ENCODE measurements at regions not wholly inside any gene's neighbourhood (a gene's known extent, or its start where the extent isn't known, plus 50 kb on each side); places are given as distances from the start of the nearest gene placed in this dataset.

DNA sequence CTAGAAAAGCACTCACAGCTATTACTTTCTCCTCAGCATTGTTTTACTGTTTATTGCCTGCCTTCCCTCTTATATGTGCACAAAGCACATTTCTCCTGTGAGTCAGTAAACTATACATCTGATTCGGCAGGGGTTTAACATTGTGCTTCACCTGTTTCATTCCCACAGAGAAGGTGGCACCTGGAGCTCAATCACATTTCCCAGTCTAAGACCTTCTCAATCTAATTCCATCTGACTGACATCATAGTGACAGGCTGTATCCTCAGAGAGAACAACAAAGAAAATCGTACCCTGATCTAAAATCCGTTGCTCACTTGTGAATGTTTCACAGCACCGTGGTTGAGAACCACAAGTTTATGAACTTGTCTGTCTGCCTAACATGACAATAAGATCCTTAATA lies 92.4 kb upstream of the CAST start:
- H2AK5ac ChIP-seq (ENCODE audit: low read depth, low read length): no peak overlapping the region
- H3K9me3 ChIP-seq (ENCODE audit: insufficient read depth in 2 of 2, low read depth in 1 of 2, low read length in 1 of 2): no peaks in the 10 kb centered on the region
- H2BK5ac ChIP-seq (ENCODE audit: low read depth, low read length): no peak overlapping the region
- H3K4me3 ChIP-seq (ENCODE audit: extremely low read depth in 1 of 4, insufficient read depth in 2 of 4, low read depth in 3 of 4, low read length in 4 of 4): no peak overlapping the region
- no peak overlapping the region for H2AFZ ChIP-seq (ENCODE audit: low read length)
- no peak overlapping the region for H3K18ac ChIP-seq (ENCODE audit: extremely low read depth, low read length)
- no peak overlapping the region for H4K5ac ChIP-seq (ENCODE audit: insufficient read length, low read depth, low read length)
- H3K14ac ChIP-seq (ENCODE audit: insufficient read length): no peak overlapping the region
- H4K91ac ChIP-seq (replicated peaks; ENCODE audit: insufficient read length, low read length): no peak overlapping the region
- H3K4ac ChIP-seq (replicated peaks; ENCODE audit: insufficient read length, low read depth, low read length): no peak overlapping the region
- no peaks in the 10 kb centered on the region for H3K4me1 ChIP-seq (replicated peaks in 1 of 4; ENCODE audit: control insufficient read depth in 3 of 4, insufficient read depth in 4 of 4, low read length in 3 of 4)
- 94% methylated on average over 4 of the region's 4 CpGs; no CpG with 5 or more reads in 1 of the 2 experiments for WGBS, 2 experiments (ENCODE audit: extremely low coverage in 1 of 2, insufficient coverage in 1 of 2, insufficient read length in 1 of 2, insufficient replicate concordance in 2 of 2, low coverage in 1 of 2, low lambda C conversion rate in 2 of 2, missing lambda C conversion rate in 1 of 2)
- no peak overlapping the region for H3K9ac ChIP-seq (replicated peaks in 1 of 4; ENCODE audit: extremely low read depth in 1 of 4, low read depth in 3 of 4, low read length in 3 of 4)
- no peak overlapping the region for H2BK20ac ChIP-seq (ENCODE audit: low read length)
- ChIA-PET POLR2A (ENCODE audit: partially characterized antibody) (no interaction called here), CTCF (ENCODE audit: partially characterized antibody) (interaction anchor here (1.0 to 1.2 kb wide), 2 partner anchors 20 to 32 kb away, joined by 3 read pairs; no protein-coding TSS in a partner anchor)
- FAIRE-seq (no peak), DNase-seq (ENCODE audit: low read depth in 1 of 2, low spot score in 2 of 2) (no peak)
- H3K79me2 ChIP-seq (ENCODE audit: control insufficient read depth in 1 of 2, insufficient read depth in 2 of 2, low read length in 2 of 2): no peaks in the 10 kb centered on the region
- H2BK120ac ChIP-seq (replicated peaks; ENCODE audit: low read depth, low read length): no peak overlapping the region
- H4K8ac ChIP-seq (ENCODE audit: extremely low read depth, insufficient read depth, low read length): no peak overlapping the region
- no peaks in the 10 kb centered on the region for H3K23me2 ChIP-seq (ENCODE audit: low read depth, low read length)
- TF ChIP-seq SIRT6 (IDR thresholded peaks at IDR 0.05; ENCODE audit: low read length): no peak
- no peak for TF ChIP-seq TCF12 (IDR thresholded peaks at IDR 0.05; ENCODE audit: low read depth, low read length)
- TF ChIP-seq KDM1A (IDR thresholded peaks at IDR 0.05; ENCODE audit: borderline replicate concordance, low read length): no peak
- TF ChIP-seq, protein P1, sequence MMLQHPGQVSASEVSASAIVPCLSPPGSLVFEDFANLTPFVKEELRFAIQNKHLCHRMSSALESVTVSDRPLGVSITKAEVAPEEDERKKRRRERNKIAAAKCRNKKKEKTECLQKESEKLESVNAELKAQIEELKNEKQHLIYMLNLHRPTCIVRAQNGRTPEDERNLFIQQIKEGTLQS (IDR thresholded peaks at IDR 0.05; ENCODE audit: insufficient read depth, low read depth, low read length): no peak
- TF ChIP-seq SP1 (IDR thresholded peaks at IDR 0.05; ENCODE audit: low read depth, low read length): no peak
- no peak for TF ChIP-seq SRF (IDR thresholded peaks at IDR 0.05; ENCODE audit: low read depth, low read length)
- no peak for TF ChIP-seq SIX5 (IDR thresholded peaks at IDR 0.05; ENCODE audit: low read depth, low read length)
- no peak for TF ChIP-seq CHD2 (IDR thresholded peaks at IDR 0.05; ENCODE audit: low read length)
- no peak overlapping the region for H3K56ac ChIP-seq (replicated peaks; ENCODE audit: insufficient read length, low read depth, low read length)
- H2BK12ac ChIP-seq (ENCODE audit: low read depth, low read length): no peak overlapping the region
- H3K4me2 ChIP-seq (ENCODE audit: insufficient read depth in 1 of 2, low read depth in 2 of 2, low read length in 2 of 2): no peak overlapping the region
- H3K79me1 ChIP-seq (ENCODE audit: low read depth, low read length): no peaks in the 10 kb centered on the region
- no peaks in the 10 kb centered on the region for H3K27me3 ChIP-seq (replicated peaks in 1 of 4; ENCODE audit: control insufficient read depth in 3 of 4, extremely low read depth in 1 of 4, insufficient read depth in 3 of 4, low read length in 3 of 4)
- no peak overlapping the region for H2BK15ac ChIP-seq (ENCODE audit: low read length)
- no peak overlapping the region for H3K23ac ChIP-seq (ENCODE audit: insufficient read length)
- no peak overlapping the region for H3K27ac ChIP-seq (ENCODE audit: low read depth, low read length)
- no peaks in the 10 kb centered on the region for H3K36me3 ChIP-seq (ENCODE audit: control insufficient read depth in 2 of 4, insufficient read depth in 4 of 4, low read length in 3 of 4)
- no peaks in the 10 kb centered on the region for H4K20me1 ChIP-seq (replicated peaks in 1 of 2; ENCODE audit: control insufficient read depth in 1 of 2, insufficient read depth in 2 of 2, low read length in 2 of 2)

Measured in H1 (cell line).